GM12878 (cell line): ENCODE measurements at regions not wholly inside any gene's neighbourhood (a gene's known extent, or its start where the extent isn't known, plus 50 kb on each side); places are given as distances from the start of the nearest gene placed in this dataset.

Experiments
- ATAC-seq: fragments of 200-7000 bp; cut with Tn5 transposase; 3 replicates; pipeline ENCODE4 v1.9.1; 2020; ENCODE audit warnings: mild to moderate bottlenecking, moderate library complexity
- BruUV-seq: library from RNA; stranded (reverse); fragments of 400-500 nt; replicated peaks from 2 replicates; lab custom pipeline; 2021; lab: Mats Ljungman, UMichigan
- CTCF ChIA-PET: fragments of 300-600 bp; sonication (Branson Sonifier 250); formaldehyde crosslinking; extraction: SDS; loops from one replicate; lab custom pipeline; 2021; ENCODE audit warnings: inconsistent platforms; lab: Yijun Ruan, JAX
- POLR2A ChIA-PET: fragments of 350-600 bp; formaldehyde crosslinking; extraction: SDS; loops from one replicate; lab custom pipeline; 2021; ENCODE audit warnings: inconsistent platforms; lab: Charles Lee
- RAD21 ChIA-PET: fragments of 300-600 bp; sonication (Branson Sonifier 250); formaldehyde crosslinking; loops from one replicate; lab custom pipeline; 2023; ENCODE audit warnings: antibody characterized with exemption; ENCODE audit not compliant: unreplicated experiment; lab: Charles Lee
- SMC1A ChIA-PET: fragments of 300-600 bp; sonication (Branson Sonifier 250); formaldehyde crosslinking; loops from one replicate; lab custom pipeline; 2023; ENCODE audit not compliant: unreplicated experiment, uncharacterized antibody; lab: Charles Lee
- DNase-seq: peaks from one replicate; pipeline ENCODE4 v3.0.0-alpha.2; 2011; ENCODE audit warnings: low read depth, low spot score
- FAIRE-seq: peaks from 3 replicates; lab custom pipeline; 2011; peaks lifted over from hg19 to GRCh38; lab: Jason Lieb, UNC
- H2AFZ ChIP-seq: 2 replicates; pipeline ENCODE4 v1.6.0; 2011; ENCODE audit warnings: low read depth, low read length, control low read depth; ENCODE audit not compliant: control insufficient read depth
- H3K27ac ChIP-seq: 2 replicates; pipeline ENCODE4 v1.5.1; 2011; ENCODE audit warnings: control low read depth; ENCODE audit not compliant: control insufficient read depth, insufficient read depth
- H3K27me3 ChIP-seq, 2 experiments: replicated peaks in 1 of 2; 2 replicates each; pipeline versions ENCODE4 v1.6.0 to v1.6.1; 2011; ENCODE audit warnings: low read length in 1 of 2; ENCODE audit not compliant: control insufficient read depth in 2 of 2, insufficient read depth in 2 of 2
- H3K36me3 ChIP-seq, 2 experiments: 2 replicates each; pipeline ENCODE4 v1.5.1; 2011; ENCODE audit warnings: low read length in 1 of 2; ENCODE audit not compliant: control insufficient read depth in 2 of 2, insufficient read depth in 2 of 2
- H3K4me1 ChIP-seq: 2 replicates; pipeline ENCODE4 v1.6.1; 2011; ENCODE audit warnings: mild to moderate bottlenecking, low read length, moderate library complexity, mixed read lengths; ENCODE audit not compliant: control insufficient read depth, insufficient read depth
- H3K4me2 ChIP-seq: 2 replicates; pipeline ENCODE4 v1.6.0; 2011; ENCODE audit warnings: control low read depth; ENCODE audit not compliant: control insufficient read depth, insufficient read depth
- H3K4me3 ChIP-seq: fragments of 200-600 bp; sonication (generic); 2 replicates; pipeline ENCODE4 v1.5.1; 2016
- H3K79me2 ChIP-seq: 2 replicates; pipeline ENCODE4 v1.6.0; 2011; ENCODE audit warnings: low read length; ENCODE audit not compliant: control insufficient read depth, insufficient read depth
- H3K9ac ChIP-seq: 2 replicates; pipeline ENCODE4 v1.8.0; 2011; ENCODE audit warnings: low read length, control low read depth, mixed read lengths; ENCODE audit not compliant: control insufficient read depth, insufficient read depth
- H3K9me3 ChIP-seq: replicated peaks from 3 replicates; pipeline ENCODE4 v1.5.1; 2011; ENCODE audit warnings: mild to moderate bottlenecking, low read length; ENCODE audit not compliant: control insufficient read depth, insufficient read depth
- H4K20me1 ChIP-seq: 2 replicates; pipeline ENCODE4 v1.6.0; 2011; ENCODE audit not compliant: control insufficient read depth, insufficient read depth
- ATF3 ChIP-seq: IDR thresholded peaks from 2 replicates; pipeline ENCODE4 v1.6.1; 2011; ENCODE audit warnings: low read depth, mild to moderate bottlenecking, low read length, moderate library complexity, borderline replicate concordance; ENCODE audit errors: extremely low read depth
- BMI1 ChIP-seq: fragments of 450-650 bp; IDR thresholded peaks from 2 replicates; pipeline ENCODE4 v1.6.1; 2016; ENCODE audit warnings: mild to moderate bottlenecking, moderate library complexity, borderline replicate concordance
- FOS ChIP-seq: IDR thresholded peaks from 3 replicates; pipeline ENCODE4 v1.6.1; 2011; ENCODE audit warnings: borderline replicate concordance; ENCODE audit not compliant: insufficient read length; ENCODE audit errors: extremely low read depth
- IRF4 ChIP-seq: IDR thresholded peaks from 2 replicates; pipeline ENCODE4 v1.6.1; 2011; ENCODE audit warnings: low read depth, low read length
- MTA3 ChIP-seq: IDR thresholded peaks from 2 replicates; pipeline ENCODE4 v1.6.1; 2012; ENCODE audit warnings: low read length, inconsistent platforms, borderline replicate concordance
- MXI1 ChIP-seq: fragments of 150-350 bp; IDR thresholded peaks from 2 replicates; pipeline ENCODE4 v1.6.1; 2011; ENCODE audit warnings: low read depth, mild to moderate bottlenecking, inconsistent platforms, low read length, improper control_type of control experiment
- NR2C2 ChIP-seq: IDR thresholded peaks from 2 replicates; pipeline ENCODE4 v1.6.1; 2011; ENCODE audit warnings: borderline replicate concordance, low read depth; ENCODE audit not compliant: control insufficient read depth, insufficient read length
- USF2 ChIP-seq: IDR thresholded peaks from 2 replicates; pipeline ENCODE4 v1.6.1; 2011; ENCODE audit warnings: low read depth, low read length, improper control_type of control experiment, borderline replicate concordance
- ZNF24 ChIP-seq: fragments of 450-650 bp; IDR thresholded peaks from 2 replicates; pipeline ENCODE4 v1.6.1; 2017; ENCODE audit warnings: antibody characterized with exemption, mild to moderate bottlenecking
- WGBS: methylation state at CpG from one replicate; pipeline ENCODE4 v1.1.6; 2016; ENCODE audit warnings: low lambda C conversion rate; ENCODE audit not compliant: insufficient replicate concordance, insufficient coverage; ENCODE audit errors: missing lambda C conversion rate; 5-methylcytosine and 5-hydroxymethylcytosine counted together
- in situ Hi-C: fragments of 300-500 bp; cut with MboI; formaldehyde crosslinking; loops from 9 replicates; pipeline ENCODE4 v1.14.3; 2018; ENCODE audit warnings: mixed read lengths
- intact Hi-C: fragments of 100-400 bp; cut with micrococcal nuclease; formaldehyde crosslinking; loops from one replicate; pipeline ENCODE4 v1.14.2; 2022; ENCODE audit not compliant: unreplicated experiment
- TF ChIP-seq, protein P1 (sequence below): fragments of 450-650 bp; IDR thresholded peaks from 2 replicates; pipeline ENCODE4 v1.6.1; 2017; ENCODE audit warnings: mild to moderate bottlenecking, moderate library complexity
- TF ChIP-seq, protein P2 (sequence below): IDR thresholded peaks from 2 replicates; pipeline ENCODE4 v1.6.1; 2012; ENCODE audit warnings: low read length, inconsistent platforms

GRCh38 chr1:219438386-219438785, 174.5 kb downstream of the ZC3H11B start:
- Histone ChIP-seq H3K27me3 (no peaks in the 10 kb centered on the region), H3K4me3 (no peak overlapping the region), H3K79me2 (no peaks in the 10 kb centered on the region), H3K36me3 (no peaks in the 10 kb centered on the region), H4K20me1 (no peaks in the 10 kb centered on the region), H3K9me3 (no peaks in the 10 kb centered on the region), H3K4me1 (no peaks in the 10 kb centered on the region), H2AFZ (no peak overlapping the region)
- ChIA-PET SMC1A (no interaction called here), RAD21 (no interaction called here), POLR2A (no interaction called here)
- no TSS peak for BruUV-seq
- intact Hi-C loops, result no loop called here
- in situ Hi-C loops, result no loop called here
- no peak for FAIRE-seq
- WGBS, result 20% methylated on average over 3 of the region's 3 CpGs
- TF ChIP-seq MTA3, result no peak
- TF ChIP-seq, all 136 proteins: peak for 0
- Histone ChIP-seq H3K4me2 (no peak overlapping the region), H3K9ac (no peak overlapping the region), H3K27ac (no peak overlapping the region)
- DNase-seq, result no peak
- no peak for ATAC-seq
- CTCF ChIA-PET, result no interaction called here

GRCh38 chr1:219434923-219435297, 178.0 kb downstream of the ZC3H11B start:
- H3K4me2 ChIP-seq, result no peak overlapping the region
- no peaks in the 10 kb centered on the region for H3K36me3 ChIP-seq
- ATAC-seq (no peak), DNase-seq (no peak), FAIRE-seq (no peak)
- in situ Hi-C loops (no loop called here), intact Hi-C loops (no loop called here)
- SMC1A ChIA-PET, result no interaction called here
- WGBS, result 88% methylated on average over 2 of the region's 2 CpGs
- no peak overlapping the region for H2AFZ ChIP-seq
- no peaks in the 10 kb centered on the region for H3K9me3 ChIP-seq
- RAD21 ChIA-PET, result no interaction called here
- POLR2A ChIA-PET, result no interaction called here
- H3K9ac ChIP-seq, result no peak overlapping the region
- no peaks in the 10 kb centered on the region for H3K27me3 ChIP-seq
- H3K27ac ChIP-seq, result no peak overlapping the region
- no peaks in the 10 kb centered on the region for H4K20me1 ChIP-seq
- CTCF ChIA-PET, result interaction anchor here (0.6 to 2.2 kb wide), 2 partner anchors 17 to 758 kb away, joined by 3 to 6 read pairs; no protein-coding TSS in a partner anchor
- BruUV-seq, result no TSS peak
- H3K79me2 ChIP-seq, result no peaks in the 10 kb centered on the region
- H3K4me1 ChIP-seq, result no peaks in the 10 kb centered on the region
- H3K4me3 ChIP-seq, result no peak overlapping the region
- TF ChIP-seq, protein P1, sequence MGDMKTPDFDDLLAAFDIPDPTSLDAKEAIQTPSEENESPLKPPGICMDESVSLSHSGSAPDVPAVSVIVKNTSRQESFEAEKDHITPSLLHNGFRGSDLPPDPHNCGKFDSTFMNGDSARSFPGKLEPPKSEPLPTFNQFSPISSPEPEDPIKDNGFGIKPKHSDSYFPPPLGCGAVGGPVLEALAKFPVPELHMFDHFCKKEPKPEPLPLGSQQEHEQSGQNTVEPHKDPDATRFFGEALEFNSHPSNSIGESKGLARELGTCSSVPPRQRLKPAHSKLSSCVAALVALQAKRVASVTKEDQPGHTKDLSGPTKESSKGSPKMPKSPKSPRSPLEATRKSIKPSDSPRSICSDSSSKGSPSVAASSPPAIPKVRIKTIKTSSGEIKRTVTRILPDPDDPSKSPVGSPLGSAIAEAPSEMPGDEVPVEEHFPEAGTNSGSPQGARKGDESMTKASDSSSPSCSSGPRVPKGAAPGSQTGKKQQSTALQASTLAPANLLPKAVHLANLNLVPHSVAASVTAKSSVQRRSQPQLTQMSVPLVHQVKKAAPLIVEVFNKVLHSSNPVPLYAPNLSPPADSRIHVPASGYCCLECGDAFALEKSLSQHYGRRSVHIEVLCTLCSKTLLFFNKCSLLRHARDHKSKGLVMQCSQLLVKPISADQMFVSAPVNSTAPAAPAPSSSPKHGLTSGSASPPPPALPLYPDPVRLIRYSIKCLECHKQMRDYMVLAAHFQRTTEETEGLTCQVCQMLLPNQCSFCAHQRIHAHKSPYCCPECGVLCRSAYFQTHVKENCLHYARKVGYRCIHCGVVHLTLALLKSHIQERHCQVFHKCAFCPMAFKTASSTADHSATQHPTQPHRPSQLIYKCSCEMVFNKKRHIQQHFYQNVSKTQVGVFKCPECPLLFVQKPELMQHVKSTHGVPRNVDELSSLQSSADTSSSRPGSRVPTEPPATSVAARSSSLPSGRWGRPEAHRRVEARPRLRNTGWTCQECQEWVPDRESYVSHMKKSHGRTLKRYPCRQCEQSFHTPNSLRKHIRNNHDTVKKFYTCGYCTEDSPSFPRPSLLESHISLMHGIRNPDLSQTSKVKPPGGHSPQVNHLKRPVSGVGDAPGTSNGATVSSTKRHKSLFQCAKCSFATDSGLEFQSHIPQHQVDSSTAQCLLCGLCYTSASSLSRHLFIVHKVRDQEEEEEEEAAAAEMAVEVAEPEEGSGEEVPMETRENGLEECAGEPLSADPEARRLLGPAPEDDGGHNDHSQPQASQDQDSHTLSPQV, result no peak
- TF ChIP-seq IRF4 (no peak), BMI1 (no peak), USF2 (no peak), ATF3 (no peak), MXI1 (no peak), FOS (no peak), NR2C2 (no peak), ZNF24 (no peak)
- TF ChIP-seq, protein P2, sequence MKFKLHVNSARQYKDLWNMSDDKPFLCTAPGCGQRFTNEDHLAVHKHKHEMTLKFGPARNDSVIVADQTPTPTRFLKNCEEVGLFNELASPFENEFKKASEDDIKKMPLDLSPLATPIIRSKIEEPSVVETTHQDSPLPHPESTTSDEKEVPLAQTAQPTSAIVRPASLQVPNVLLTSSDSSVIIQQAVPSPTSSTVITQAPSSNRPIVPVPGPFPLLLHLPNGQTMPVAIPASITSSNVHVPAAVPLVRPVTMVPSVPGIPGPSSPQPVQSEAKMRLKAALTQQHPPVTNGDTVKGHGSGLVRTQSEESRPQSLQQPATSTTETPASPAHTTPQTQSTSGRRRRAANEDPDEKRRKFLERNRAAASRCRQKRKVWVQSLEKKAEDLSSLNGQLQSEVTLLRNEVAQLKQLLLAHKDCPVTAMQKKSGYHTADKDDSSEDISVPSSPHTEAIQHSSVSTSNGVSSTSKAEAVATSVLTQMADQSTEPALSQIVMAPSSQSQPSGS, result no peak
